ENCODE measurements at regions not wholly inside any gene's neighbourhood (a gene's known extent, or its start where the extent isn't known, plus 50 kb on each side); places are given as distances from the start of the nearest gene placed in this dataset.

GRCh38 chr7:96401200-96401599, 79.3 kb upstream of the SLC25A13 start:
- no peak overlapping the region for H3K27ac ChIP-seq (ENCODE audit: low read depth in 2 of 2, low read length in 2 of 2)
- H3K4me1 ChIP-seq (ENCODE audit: control insufficient read depth in 2 of 3, insufficient read depth in 2 of 3, low read depth in 1 of 3, low read length in 3 of 3), result no peaks in the 10 kb centered on the region
- H3K9ac ChIP-seq (ENCODE audit: low read length in 3 of 3), result no peak overlapping the region
- no peaks in the 10 kb centered on the region for H3K36me3 ChIP-seq (ENCODE audit: control insufficient read depth in 2 of 3, insufficient read depth in 3 of 3, low read length in 3 of 3)
- FAIRE-seq, result no peak
- no peaks in the 10 kb centered on the region for H3K9me3 ChIP-seq (ENCODE audit: control insufficient read depth in 2 of 3, insufficient read depth in 1 of 3, low read length in 3 of 3)
- no peak for DNase-seq
- no peaks in the 10 kb centered on the region for H3K27me3 ChIP-seq (ENCODE audit: control insufficient read depth, insufficient read depth, low read length)
- intact Hi-C loops (cut with DNase I), result no loop called here
- H3K4me3 ChIP-seq (ENCODE audit: low read length in 3 of 3), result no peak overlapping the region
- TF ChIP-seq, protein P1, sequence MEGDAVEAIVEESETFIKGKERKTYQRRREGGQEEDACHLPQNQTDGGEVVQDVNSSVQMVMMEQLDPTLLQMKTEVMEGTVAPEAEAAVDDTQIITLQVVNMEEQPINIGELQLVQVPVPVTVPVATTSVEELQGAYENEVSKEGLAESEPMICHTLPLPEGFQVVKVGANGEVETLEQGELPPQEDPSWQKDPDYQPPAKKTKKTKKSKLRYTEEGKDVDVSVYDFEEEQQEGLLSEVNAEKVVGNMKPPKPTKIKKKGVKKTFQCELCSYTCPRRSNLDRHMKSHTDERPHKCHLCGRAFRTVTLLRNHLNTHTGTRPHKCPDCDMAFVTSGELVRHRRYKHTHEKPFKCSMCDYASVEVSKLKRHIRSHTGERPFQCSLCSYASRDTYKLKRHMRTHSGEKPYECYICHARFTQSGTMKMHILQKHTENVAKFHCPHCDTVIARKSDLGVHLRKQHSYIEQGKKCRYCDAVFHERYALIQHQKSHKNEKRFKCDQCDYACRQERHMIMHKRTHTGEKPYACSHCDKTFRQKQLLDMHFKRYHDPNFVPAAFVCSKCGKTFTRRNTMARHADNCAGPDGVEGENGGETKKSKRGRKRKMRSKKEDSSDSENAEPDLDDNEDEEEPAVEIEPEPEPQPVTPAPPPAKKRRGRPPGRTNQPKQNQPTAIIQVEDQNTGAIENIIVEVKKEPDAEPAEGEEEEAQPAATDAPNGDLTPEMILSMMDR (IDR thresholded peaks at IDR 0.05; ENCODE audit: borderline replicate concordance, extremely low read depth, insufficient read depth), result no peak

GRCh38 chr7:96400518-96400917, 78.6 kb upstream of the SLC25A13 start:
- Histone ChIP-seq H3K4me1 (ENCODE audit: control insufficient read depth in 2 of 3, insufficient read depth in 2 of 3, low read depth in 1 of 3, low read length in 3 of 3) (no peaks in the 10 kb centered on the region), H3K9me3 (ENCODE audit: control insufficient read depth in 2 of 3, insufficient read depth in 1 of 3, low read length in 3 of 3) (no peaks in the 10 kb centered on the region), H3K9ac (ENCODE audit: low read length in 3 of 3) (no peak overlapping the region), H3K27ac (ENCODE audit: low read depth in 2 of 2, low read length in 2 of 2) (no peak overlapping the region), H3K4me3 (ENCODE audit: low read length in 3 of 3) (no peak overlapping the region), H3K27me3 (ENCODE audit: control insufficient read depth, insufficient read depth, low read length) (no peaks in the 10 kb centered on the region), H3K36me3 (ENCODE audit: control insufficient read depth in 2 of 3, insufficient read depth in 3 of 3, low read length in 3 of 3) (no peaks in the 10 kb centered on the region)
- no peak for DNase-seq
- no peak for FAIRE-seq
- intact Hi-C loops (cut with DNase I), result no loop called here
- TF ChIP-seq, protein P1 (IDR thresholded peaks at IDR 0.05; ENCODE audit: borderline replicate concordance, extremely low read depth, insufficient read depth), result no peak

GRCh38 chr7:96400001-96400400, 78.1 kb upstream of the SLC25A13 start:
- no peak for DNase-seq
- Histone ChIP-seq H3K4me3 (ENCODE audit: low read length in 3 of 3) (no peak overlapping the region), H3K27ac (ENCODE audit: low read depth in 2 of 2, low read length in 2 of 2) (no peak overlapping the region), H3K36me3 (ENCODE audit: control insufficient read depth in 2 of 3, insufficient read depth in 3 of 3, low read length in 3 of 3) (no peaks in the 10 kb centered on the region), H3K9me3 (ENCODE audit: control insufficient read depth in 2 of 3, insufficient read depth in 1 of 3, low read length in 3 of 3) (no peaks in the 10 kb centered on the region), H3K27me3 (ENCODE audit: control insufficient read depth, insufficient read depth, low read length) (no peaks in the 10 kb centered on the region), H3K4me1 (ENCODE audit: control insufficient read depth in 2 of 3, insufficient read depth in 2 of 3, low read depth in 1 of 3, low read length in 3 of 3) (no peaks in the 10 kb centered on the region), H3K9ac (ENCODE audit: low read length in 3 of 3) (no peak overlapping the region)
- TF ChIP-seq, protein P1 (IDR thresholded peaks at IDR 0.05; ENCODE audit: borderline replicate concordance, extremely low read depth, insufficient read depth), result no peak
- no peak for FAIRE-seq
- intact Hi-C loops (cut with DNase I), result no loop called here

DNA sequence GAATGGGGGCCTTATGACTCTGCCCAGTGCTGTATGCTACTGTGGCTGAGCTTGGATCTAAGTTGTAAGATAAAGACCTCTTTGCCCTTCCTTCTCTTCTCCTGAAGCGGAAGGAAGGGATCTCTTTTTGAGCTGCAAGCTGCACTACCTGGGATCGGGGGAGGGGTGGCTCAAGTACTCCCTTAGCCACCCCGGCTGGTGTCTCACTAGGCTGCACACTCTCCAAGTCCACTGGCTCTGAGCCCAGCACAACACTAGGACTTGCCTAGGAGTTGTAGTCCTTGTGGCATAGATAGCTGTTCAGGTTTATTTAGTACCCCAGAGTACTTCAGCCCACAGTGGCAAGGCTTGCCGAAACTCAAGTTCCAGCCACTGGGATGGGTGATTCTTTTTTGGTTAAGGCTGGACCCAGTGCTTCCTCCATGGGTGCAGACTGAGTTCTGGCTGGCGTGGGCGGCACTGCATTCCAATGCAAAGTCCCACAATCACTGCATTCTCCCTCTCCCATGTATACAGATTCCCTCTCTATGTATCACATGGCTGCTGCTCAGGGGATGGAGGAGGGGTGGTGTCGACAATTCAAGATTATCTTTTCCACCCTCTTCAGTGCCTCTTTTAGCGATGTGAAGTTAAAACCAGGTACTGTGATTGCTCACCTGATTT, 76.2 kb upstream of the SLC25A13 start:
- Histone ChIP-seq H3K27me3 (ENCODE audit: control insufficient read depth, insufficient read depth, low read length) (no peaks in the 10 kb centered on the region), H3K4me1 (ENCODE audit: control insufficient read depth in 2 of 3, insufficient read depth in 2 of 3, low read depth in 1 of 3, low read length in 3 of 3) (no peaks in the 10 kb centered on the region), H3K9me3 (ENCODE audit: control insufficient read depth in 2 of 3, insufficient read depth in 1 of 3, low read length in 3 of 3) (no peaks in the 10 kb centered on the region), H3K36me3 (ENCODE audit: control insufficient read depth in 2 of 3, insufficient read depth in 3 of 3, low read length in 3 of 3) (no peaks in the 10 kb centered on the region), H3K4me3 (ENCODE audit: low read length in 3 of 3) (no peak overlapping the region), H3K27ac (ENCODE audit: low read depth in 2 of 2, low read length in 2 of 2) (no peak overlapping the region), H3K9ac (ENCODE audit: low read length in 3 of 3) (no peak overlapping the region)
- intact Hi-C loops (cut with DNase I), result no loop called here
- no peak for DNase-seq
- no peak for FAIRE-seq
- TF ChIP-seq, protein P1 (IDR thresholded peaks at IDR 0.05; ENCODE audit: borderline replicate concordance, extremely low read depth, insufficient read depth), result no peak
